Natural killer cell (primary cell): ENCODE measurements at regions not wholly inside any gene's neighbourhood (a gene's known extent, or its start where the extent isn't known, plus 50 kb on each side); places are given as distances from the start of the nearest gene placed in this dataset.

Source experiments
- ATAC-seq, 3 donors: fragments of 150-1000 bp in 2 of 3; fragments of 200-7000 bp in 1 of 3; cut with Tn5 transposase; 1 replicate in 1 of 3; 2 replicates in 2 of 3; pipeline ENCODE4 v1.10.0; 2021; ENCODE audit warnings: mild to moderate bottlenecking in 2 of 3, moderate library complexity in 2 of 3
- DNase-seq, 2 donors: peaks; one replicate each; pipeline versions ENCODE4 v3.0.0 to v3.0.0-alpha.2; 2013 to 2021; ENCODE audit warnings: mixed read lengths in 1 of 2
- H3K27ac ChIP-seq: one replicate; pipeline ENCODE4 v1.5.1; 2013; ENCODE audit warnings: mild to moderate bottlenecking, low read length
- H3K27me3 ChIP-seq: one replicate; pipeline ENCODE4 v1.6.1; 2013; ENCODE audit warnings: low read length; ENCODE audit not compliant: control insufficient read depth, insufficient read depth
- H3K36me3 ChIP-seq: one replicate; pipeline ENCODE4 v1.6.1; 2013; ENCODE audit warnings: low read length; ENCODE audit not compliant: control insufficient read depth, insufficient read depth
- H3K4me1 ChIP-seq: one replicate; pipeline ENCODE4 v1.6.1; 2013; ENCODE audit warnings: low read length; ENCODE audit not compliant: control insufficient read depth, insufficient read depth
- H3K4me3 ChIP-seq: one replicate; pipeline ENCODE4 v1.5.1; 2013; ENCODE audit warnings: low read length
- H3K9me3 ChIP-seq: one replicate; pipeline ENCODE4 v1.6.1; 2013; ENCODE audit warnings: low read length; ENCODE audit not compliant: control insufficient read depth, insufficient read depth
- H3K27ac Mint-ChIP-seq, 2 donors: one replicate each; pipeline ENCODE4 v1.8.0; 2022; ENCODE audit warnings: mild to moderate bottlenecking in 2 of 2, mixed read lengths in 2 of 2, moderate library complexity in 1 of 2
- H3K27me3 Mint-ChIP-seq, 2 donors: one replicate each; pipeline ENCODE4 v1.8.0; 2022; ENCODE audit warnings: low read depth in 2 of 2, mixed read lengths in 2 of 2
- H3K36me3 Mint-ChIP-seq: one replicate; pipeline ENCODE4 v1.8.0; 2022; ENCODE audit warnings: mixed read lengths
- H3K4me1 Mint-ChIP-seq, 2 donors: one replicate each; pipeline ENCODE4 v1.8.0; 2022; ENCODE audit warnings: mixed read lengths in 2 of 2
- H3K4me3 Mint-ChIP-seq: one replicate; pipeline ENCODE4 v1.8.0; 2022; ENCODE audit warnings: mild to moderate bottlenecking, moderate library complexity, mixed read lengths
- H3K9me3 Mint-ChIP-seq, 2 donors: one replicate each; pipeline ENCODE4 v1.8.0; 2022; ENCODE audit warnings: mixed read lengths in 2 of 2
- CTCF ChIP-seq: fragments of 200-600 bp; IDR thresholded peaks from one replicate; pipeline ENCODE4 v1.8.0; 2022; ENCODE audit warnings: antibody characterized with exemption
- WGBS: methylation state at CpG from one replicate; pipeline ENCODE4 v1.1.7; 2013; ENCODE audit warnings: missing lambda C conversion rate; ENCODE audit not compliant: insufficient coverage; 5-methylcytosine and 5-hydroxymethylcytosine counted together
- intact Hi-C: fragments of 100-400 bp; cut with micrococcal nuclease; formaldehyde crosslinking; loops from one replicate; pipeline ENCODE4 v1.14.2; 2022

- Mint-ChIP-seq H3K27ac (no peak overlapping the region), H3K4me1 (no peaks in the 10 kb centered on the region), H3K4me3 (no peak overlapping the region), H3K36me3 (no peaks in the 10 kb centered on the region), H3K27me3 (peaks cover 26 to 48% of the 10 kb centered on the region in 2 donors), H3K9me3 (no peaks in the 10 kb centered on the region)
- 61% methylated on average over 8 of the region's 9 CpGs for WGBS
- Histone ChIP-seq H3K4me1 (no peaks in the 10 kb centered on the region), H3K27me3 (no peaks in the 10 kb centered on the region), H3K9me3 (no peaks in the 10 kb centered on the region), H3K36me3 (no peaks in the 10 kb centered on the region), H3K4me3 (no peak overlapping the region), H3K27ac (no peak overlapping the region)
- intact Hi-C loops = no loop called here
- DNase-seq = no peak
- no peak for ATAC-seq
- TF ChIP-seq CTCF = no peak
Observed at GRCh38 chr18:77478646-77479442, 229.2 kb downstream of the GALR1 start.

- intact Hi-C loops = no loop called here
- H3K4me1 ChIP-seq = no peaks in the 10 kb centered on the region
- no peaks in the 10 kb centered on the region for H3K4me1 Mint-ChIP-seq
- no peak overlapping the region for H3K4me3 ChIP-seq
- WGBS = 96% methylated on average over 3 of the region's 3 CpGs
- no peak overlapping the region for H3K4me3 Mint-ChIP-seq
- H3K36me3 Mint-ChIP-seq = no peaks in the 10 kb centered on the region
- no peak for TF ChIP-seq CTCF
- ATAC-seq (no peak), DNase-seq (no peak)
- no peak overlapping the region for H3K27ac ChIP-seq
- H3K9me3 Mint-ChIP-seq = no peaks in the 10 kb centered on the region
- no peaks in the 10 kb centered on the region for H3K27me3 ChIP-seq
- H3K36me3 ChIP-seq = no peaks in the 10 kb centered on the region
- H3K27ac Mint-ChIP-seq = no peak overlapping the region
- no peaks in the 10 kb centered on the region for H3K9me3 ChIP-seq
- H3K27me3 Mint-ChIP-seq = peaks cover 24 to 37% of the 10 kb centered on the region in 2 donors
Observed at GRCh38 chr18:77481541-77481940, 231.9 kb downstream of the GALR1 start.

GRCh38 chr18:77482190-77483085 lies 232.8 kb downstream of the GALR1 start:
- no peaks in the 10 kb centered on the region for H3K9me3 Mint-ChIP-seq
- ATAC-seq = no peak

More at GRCh38 chr18:77482190-77483085, 232.8 kb downstream of the GALR1 start:
- Histone ChIP-seq H3K4me1 (no peaks in the 10 kb centered on the region), H3K27ac (no peak overlapping the region), H3K9me3 (no peaks in the 10 kb centered on the region), H3K36me3 (no peaks in the 10 kb centered on the region), H3K4me3 (no peak overlapping the region), H3K27me3 (no peaks in the 10 kb centered on the region)
- Mint-ChIP-seq H3K27me3 (peaks cover 19 to 34% of the 10 kb centered on the region in 2 donors), H3K4me1 (no peaks in the 10 kb centered on the region), H3K36me3 (no peaks in the 10 kb centered on the region), H3K27ac (no peak overlapping the region), H3K4me3 (no peak overlapping the region)
- 83% methylated on average over 8 of the region's 10 CpGs for WGBS
- DNase-seq = no peak
- intact Hi-C loops = no loop called here
- no peak for TF ChIP-seq CTCF
